ENCODE measurements at regions not wholly inside any gene's neighbourhood (a gene's known extent, or its start where the extent isn't known, plus 50 kb on each side); places are given as distances from the start of the nearest gene placed in this dataset.

- no peak for TF ChIP-seq POLR2A (IDR thresholded peaks at IDR 0.05; ENCODE audit: low read length)
- TF ChIP-seq GATA1 (IDR thresholded peaks at IDR 0.05; ENCODE audit: low read depth, low read length): no peak
These were observed 616.6 kb downstream of the FGF9 start for GRCh38 chr13:22287343-22287920.
